ENCODE measurements at regions not wholly inside any gene's neighbourhood (a gene's known extent, or its start where the extent isn't known, plus 50 kb on each side); places are given as distances from the start of the nearest gene placed in this dataset.

DNA sequence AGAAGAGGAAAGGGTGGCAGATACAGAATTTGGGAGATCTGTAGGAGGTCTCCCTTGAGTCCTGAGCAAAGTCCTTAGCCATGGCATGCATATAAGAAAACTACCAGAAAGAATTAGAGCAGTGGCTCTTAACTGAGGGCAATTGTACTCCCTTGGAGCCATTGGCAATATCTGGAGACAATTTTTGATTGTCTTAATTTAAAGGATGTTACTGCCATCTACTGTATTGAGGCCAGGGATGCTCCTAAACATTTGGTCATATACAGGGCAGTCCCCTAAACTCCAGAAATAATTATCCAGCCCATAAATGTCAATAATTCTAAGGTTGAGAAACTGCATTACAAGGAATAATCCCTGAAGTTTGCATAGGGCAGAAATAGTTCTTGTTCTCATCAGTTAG lies 136.4 kb upstream of the ODAD2 start:
- Histone ChIP-seq H3K9ac (ENCODE audit: low read length in 3 of 3) (no peak overlapping the region), H3K27ac (ENCODE audit: low read depth in 2 of 2, low read length in 2 of 2) (no peak overlapping the region), H3K4me1 (ENCODE audit: control insufficient read depth in 2 of 3, insufficient read depth in 2 of 3, low read depth in 1 of 3, low read length in 3 of 3) (no peaks in the 10 kb centered on the region), H3K9me3 (ENCODE audit: control insufficient read depth in 2 of 3, insufficient read depth in 1 of 3, low read length in 3 of 3) (peaks cover 0 to 6% (median 2%) of the 10 kb centered on the region in 3 donors), H3K4me3 (ENCODE audit: low read length in 3 of 3) (no peak overlapping the region), H3K36me3 (ENCODE audit: control insufficient read depth in 2 of 3, insufficient read depth in 3 of 3, low read length in 3 of 3) (no peaks in the 10 kb centered on the region), H3K27me3 (ENCODE audit: control insufficient read depth, insufficient read depth, low read length) (no peaks in the 10 kb centered on the region)
- intact Hi-C loops (cut with DNase I): no loop called here
- TF ChIP-seq, protein P1, sequence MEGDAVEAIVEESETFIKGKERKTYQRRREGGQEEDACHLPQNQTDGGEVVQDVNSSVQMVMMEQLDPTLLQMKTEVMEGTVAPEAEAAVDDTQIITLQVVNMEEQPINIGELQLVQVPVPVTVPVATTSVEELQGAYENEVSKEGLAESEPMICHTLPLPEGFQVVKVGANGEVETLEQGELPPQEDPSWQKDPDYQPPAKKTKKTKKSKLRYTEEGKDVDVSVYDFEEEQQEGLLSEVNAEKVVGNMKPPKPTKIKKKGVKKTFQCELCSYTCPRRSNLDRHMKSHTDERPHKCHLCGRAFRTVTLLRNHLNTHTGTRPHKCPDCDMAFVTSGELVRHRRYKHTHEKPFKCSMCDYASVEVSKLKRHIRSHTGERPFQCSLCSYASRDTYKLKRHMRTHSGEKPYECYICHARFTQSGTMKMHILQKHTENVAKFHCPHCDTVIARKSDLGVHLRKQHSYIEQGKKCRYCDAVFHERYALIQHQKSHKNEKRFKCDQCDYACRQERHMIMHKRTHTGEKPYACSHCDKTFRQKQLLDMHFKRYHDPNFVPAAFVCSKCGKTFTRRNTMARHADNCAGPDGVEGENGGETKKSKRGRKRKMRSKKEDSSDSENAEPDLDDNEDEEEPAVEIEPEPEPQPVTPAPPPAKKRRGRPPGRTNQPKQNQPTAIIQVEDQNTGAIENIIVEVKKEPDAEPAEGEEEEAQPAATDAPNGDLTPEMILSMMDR (IDR thresholded peaks at IDR 0.05; ENCODE audit: borderline replicate concordance, extremely low read depth, insufficient read depth): no peak
- FAIRE-seq (no peak), DNase-seq (no peak)

DNA sequence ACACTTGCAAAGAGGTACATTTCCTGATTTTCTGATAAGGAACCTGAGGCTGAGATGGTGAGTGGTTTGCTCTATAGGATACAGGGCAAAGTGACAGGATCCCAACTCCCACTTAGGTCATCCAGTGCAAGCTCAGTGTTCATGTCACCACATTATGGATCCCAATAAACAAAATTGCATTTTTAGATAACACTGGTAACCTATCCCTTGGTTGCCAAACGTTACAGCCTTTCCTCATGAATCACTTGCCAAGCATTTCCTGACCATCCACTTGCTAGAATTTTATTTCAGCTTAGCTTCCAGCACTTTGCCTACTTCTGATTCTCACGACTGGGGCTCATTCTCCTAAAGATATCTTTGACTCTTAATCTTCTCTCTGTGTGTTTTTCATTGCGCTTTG lies 131.4 kb upstream of the ODAD2 start:
- FAIRE-seq: no peak
- intact Hi-C loops (cut with DNase I): no loop called here
- Histone ChIP-seq H3K4me3 (ENCODE audit: low read length in 3 of 3) (no peak overlapping the region), H3K27me3 (ENCODE audit: control insufficient read depth, insufficient read depth, low read length) (no peaks in the 10 kb centered on the region), H3K36me3 (ENCODE audit: control insufficient read depth in 2 of 3, insufficient read depth in 3 of 3, low read length in 3 of 3) (no peaks in the 10 kb centered on the region), H3K27ac (ENCODE audit: low read depth in 2 of 2, low read length in 2 of 2) (no peak overlapping the region), H3K9ac (ENCODE audit: low read length in 3 of 3) (no peak overlapping the region), H3K9me3 (ENCODE audit: control insufficient read depth in 2 of 3, insufficient read depth in 1 of 3, low read length in 3 of 3) (no peaks in the 10 kb centered on the region), H3K4me1 (ENCODE audit: control insufficient read depth in 2 of 3, insufficient read depth in 2 of 3, low read depth in 1 of 3, low read length in 3 of 3) (no peaks in the 10 kb centered on the region)
- no peak for DNase-seq
- TF ChIP-seq, protein P1 (IDR thresholded peaks at IDR 0.05; ENCODE audit: borderline replicate concordance, extremely low read depth, insufficient read depth): no peak

DNA sequence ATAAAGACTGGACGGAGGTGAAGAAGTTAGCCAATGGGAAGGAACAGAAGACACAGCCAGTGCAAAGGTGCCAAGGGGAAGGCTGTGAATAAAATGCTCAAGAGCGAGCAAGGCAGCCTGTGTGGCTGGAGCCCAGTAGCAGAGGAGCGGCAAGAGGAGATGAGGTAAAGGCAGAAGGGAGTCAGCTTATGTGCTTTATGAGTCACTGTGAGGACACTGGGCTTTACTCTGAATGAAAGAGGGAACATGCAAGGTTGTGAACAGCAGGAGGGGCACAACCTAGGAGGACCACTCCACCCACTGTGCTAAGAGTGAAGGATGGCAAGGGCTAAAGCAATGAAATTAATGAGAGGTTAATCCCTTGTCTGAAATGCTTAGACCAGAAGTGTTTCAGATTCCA lies 129.0 kb upstream of the ODAD2 start:
- Histone ChIP-seq H3K4me3 (ENCODE audit: low read length in 3 of 3) (no peak overlapping the region), H3K4me1 (ENCODE audit: control insufficient read depth in 2 of 3, insufficient read depth in 2 of 3, low read depth in 1 of 3, low read length in 3 of 3) (no peaks in the 10 kb centered on the region), H3K9me3 (ENCODE audit: control insufficient read depth in 2 of 3, insufficient read depth in 1 of 3, low read length in 3 of 3) (no peaks in the 10 kb centered on the region), H3K9ac (ENCODE audit: low read length in 3 of 3) (no peak overlapping the region), H3K27ac (ENCODE audit: low read depth in 2 of 2, low read length in 2 of 2) (no peak overlapping the region), H3K27me3 (ENCODE audit: control insufficient read depth, insufficient read depth, low read length) (no peaks in the 10 kb centered on the region), H3K36me3 (ENCODE audit: control insufficient read depth in 2 of 3, insufficient read depth in 3 of 3, low read length in 3 of 3) (no peaks in the 10 kb centered on the region)
- intact Hi-C loops (cut with DNase I): no loop called here
- DNase-seq: no peak
- TF ChIP-seq, protein P1 (IDR thresholded peaks at IDR 0.05; ENCODE audit: borderline replicate concordance, extremely low read depth, insufficient read depth): no peak
- no peak for FAIRE-seq

DNA sequence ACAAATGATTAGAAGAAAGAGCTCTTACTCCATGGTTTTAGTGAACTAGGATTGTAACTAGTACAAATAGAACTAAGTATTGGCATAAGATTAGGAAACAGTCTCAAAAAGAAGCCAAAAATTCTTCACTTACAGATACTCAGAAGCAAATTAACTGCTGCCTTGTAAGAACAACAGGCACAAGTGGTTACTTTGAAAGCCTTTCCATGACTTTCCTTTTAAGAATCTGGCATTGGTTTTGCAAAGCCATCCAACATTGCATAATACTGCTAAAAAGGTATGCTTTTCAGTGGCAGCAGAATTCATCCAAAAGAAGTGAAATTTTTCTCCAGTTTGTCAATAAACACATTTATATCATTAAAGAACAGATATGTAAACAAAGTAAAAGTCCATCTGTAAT lies 126.8 kb upstream of the ODAD2 start:
- TF ChIP-seq, protein P1 (IDR thresholded peaks at IDR 0.05; ENCODE audit: borderline replicate concordance, extremely low read depth, insufficient read depth): no peak
- Histone ChIP-seq H3K4me3 (ENCODE audit: low read length in 3 of 3) (no peak overlapping the region), H3K36me3 (ENCODE audit: control insufficient read depth in 2 of 3, insufficient read depth in 3 of 3, low read length in 3 of 3) (no peaks in the 10 kb centered on the region), H3K4me1 (ENCODE audit: control insufficient read depth in 2 of 3, insufficient read depth in 2 of 3, low read depth in 1 of 3, low read length in 3 of 3) (no peaks in the 10 kb centered on the region), H3K9me3 (ENCODE audit: control insufficient read depth in 2 of 3, insufficient read depth in 1 of 3, low read length in 3 of 3) (no peaks in the 10 kb centered on the region), H3K27me3 (ENCODE audit: control insufficient read depth, insufficient read depth, low read length) (no peaks in the 10 kb centered on the region), H3K27ac (ENCODE audit: low read depth in 2 of 2, low read length in 2 of 2) (no peak overlapping the region), H3K9ac (ENCODE audit: low read length in 3 of 3) (no peak overlapping the region)
- no peak for FAIRE-seq
- DNase-seq: no peak
- intact Hi-C loops (cut with DNase I): no loop called here
